HEK293 (cell line): ENCODE measurements at regions not wholly inside any gene's neighbourhood (a gene's known extent, or its start where the extent isn't known, plus 50 kb on each side); places are given as distances from the start of the nearest gene placed in this dataset.

Source experiments
- CTCF ChIA-PET: fragments of 350-600 bp; formaldehyde crosslinking; extraction: SDS; loops from one replicate; lab custom pipeline; 2021; ENCODE audit warnings: antibody characterized with exemption; lab: Yijun Ruan, JAX
- POLR2A ChIA-PET: fragments of 300-600 bp; formaldehyde crosslinking; extraction: SDS; loops from one replicate; lab custom pipeline; 2020; ENCODE audit warnings: antibody characterized with exemption, inconsistent platforms; lab: Yijun Ruan, JAX
- H3K27ac ChIP-seq: fragments of 200-500 bp; sonication (Bioruptor generic); 2 replicates; pipeline ENCODE4 v1.5.1; 2014; ENCODE audit warnings: low read depth, low read length, control low read depth, inconsistent platforms; ENCODE audit errors: extremely low read depth
- H3K36me3 ChIP-seq, 2 experiments: fragments of 200-500 bp in 1 of 2; sonication (Bioruptor generic) in 1 of 2; 1 replicate in 1 of 2; 2 replicates in 1 of 2; pipeline ENCODE4 v1.5.1; 2014 to 2017; ENCODE audit warnings: inconsistent platforms in 2 of 2, low read length in 2 of 2; ENCODE audit not compliant: control insufficient read depth in 2 of 2, insufficient read depth in 1 of 2
- H3K4me1 ChIP-seq: fragments of 200-500 bp; sonication (Bioruptor generic); 2 replicates; pipeline ENCODE4 v1.5.1; 2014; ENCODE audit warnings: mild to moderate bottlenecking, low read length, inconsistent platforms; ENCODE audit not compliant: control insufficient read depth, insufficient read depth
- H3K4me3 ChIP-seq: 2 replicates; pipeline ENCODE4 v1.5.1; 2011; ENCODE audit warnings: low read depth, mild to moderate bottlenecking, control low read depth, low read length, moderate library complexity
- H3K9me3 ChIP-seq: fragments of 200-500 bp; sonication (Bioruptor generic); 2 replicates; pipeline ENCODE4 v1.5.1; 2014; ENCODE audit warnings: low read depth, low read length, inconsistent platforms; ENCODE audit not compliant: control insufficient read depth, insufficient read depth
- FEZF1 ChIP-seq: fragments of 450-650 bp; formaldehyde crosslinking; IDR thresholded peaks from 2 replicates; pipeline ENCODE4 v1.5.1; 2016; ENCODE audit warnings: missing biosample characterization, missing genetic modification characterization
- HIC1 ChIP-seq: fragments of 450-650 bp; formaldehyde crosslinking; IDR thresholded peaks from 2 replicates; pipeline ENCODE4 v1.5.1; 2016; ENCODE audit warnings: missing biosample characterization, missing genetic modification characterization
- HOXC10 ChIP-seq: sonication (generic); formaldehyde crosslinking; IDR thresholded peaks from 2 replicates; pipeline ENCODE4 v1.8.1; 2023; ENCODE audit warnings: mild to moderate bottlenecking, missing genetic modification reagents
- KLF10 ChIP-seq: fragments of 450-650 bp; IDR thresholded peaks from 2 replicates; pipeline ENCODE4 v1.5.1; 2018; ENCODE audit warnings: missing biosample characterization, mild to moderate bottlenecking, missing genetic modification characterization
- KLF16 ChIP-seq: fragments of 450-650 bp; formaldehyde crosslinking; IDR thresholded peaks from 2 replicates; pipeline ENCODE4 v1.5.1; 2017; ENCODE audit warnings: missing biosample characterization, missing genetic modification characterization
- KLF17 ChIP-seq: fragments of 450-650 bp; formaldehyde crosslinking; IDR thresholded peaks from 2 replicates; pipeline ENCODE4 v1.5.1; 2016; ENCODE audit warnings: missing biosample characterization, missing genetic modification characterization
- ZNF10 ChIP-seq: fragments of 450-650 bp; formaldehyde crosslinking; IDR thresholded peaks from 2 replicates; pipeline ENCODE4 v1.5.1; 2017; ENCODE audit warnings: missing biosample characterization, missing genetic modification characterization
- ZNF148 ChIP-seq: fragments of 450-650 bp; formaldehyde crosslinking; IDR thresholded peaks from 2 replicates; pipeline ENCODE4 v1.5.0; 2017; ENCODE audit warnings: missing biosample characterization, missing genetic modification characterization, borderline replicate concordance
- ZNF157 ChIP-seq: fragments of 450-650 bp; formaldehyde crosslinking; IDR thresholded peaks from 2 replicates; pipeline ENCODE4 v1.5.1; 2016; ENCODE audit warnings: missing biosample characterization, missing genetic modification characterization
- ZNF2 ChIP-seq: fragments of 450-650 bp; formaldehyde crosslinking; IDR thresholded peaks from 2 replicates; pipeline ENCODE4 v1.5.1; 2016; ENCODE audit warnings: missing biosample characterization, missing genetic modification characterization
- ZNF514 ChIP-seq: fragments of 450-650 bp; formaldehyde crosslinking; IDR thresholded peaks from 2 replicates; pipeline ENCODE4 v1.5.1; 2016; ENCODE audit warnings: missing biosample characterization, missing genetic modification characterization
- ZNF521 ChIP-seq: fragments of 450-650 bp; formaldehyde crosslinking; IDR thresholded peaks from 2 replicates; pipeline ENCODE4 v1.5.1; 2017; ENCODE audit warnings: missing biosample characterization, mild to moderate bottlenecking, missing genetic modification characterization
- ZNF621 ChIP-seq: fragments of 450-650 bp; formaldehyde crosslinking; IDR thresholded peaks from 2 replicates; pipeline ENCODE4 v1.5.1; 2017; ENCODE audit warnings: missing biosample characterization, missing genetic modification characterization
- ZNF776 ChIP-seq: fragments of 450-650 bp; formaldehyde crosslinking; IDR thresholded peaks from 2 replicates; pipeline ENCODE4 v1.5.0; 2017; ENCODE audit warnings: missing biosample characterization, missing genetic modification characterization, borderline replicate concordance
- ZNF843 ChIP-seq: fragments of 450-650 bp; formaldehyde crosslinking; IDR thresholded peaks from 2 replicates; pipeline ENCODE4 v1.5.1; 2016; ENCODE audit warnings: missing biosample characterization, missing genetic modification characterization
- TF ChIP-seq, protein P1 (sequence below): fragments of 450-650 bp; formaldehyde crosslinking; IDR thresholded peaks from 2 replicates; pipeline ENCODE4 v1.5.1; 2017; ENCODE audit warnings: missing biosample characterization, missing genetic modification characterization
- TF ChIP-seq, protein P2 (sequence below): fragments of 450-650 bp; formaldehyde crosslinking; IDR thresholded peaks from 2 replicates; pipeline ENCODE4 v1.5.1; 2016; ENCODE audit warnings: missing biosample characterization, missing genetic modification characterization

- ChIA-PET POLR2A (no interaction called here), CTCF (interaction anchor here (1.0 kb wide), 1 partner anchor 9 kb away, joined by 5 read pairs; no protein-coding TSS in a partner anchor)
- Histone ChIP-seq H3K4me1 (peaks cover 3% of the 10 kb centered on the region; the same call in 1 of the 2 replicates), H3K9me3 (no peaks in the 10 kb centered on the region), H3K27ac (no peak overlapping the region), H3K36me3 (no peaks in the 10 kb centered on the region), H3K4me3 (no peak overlapping the region)
- TF ChIP-seq HIC1 (tag by site-specific recombination) (no peak), ZNF157 (tag by site-specific recombination) (no peak), ZNF843 (tag by site-specific recombination) (no peak), ZNF521 (tag by site-specific recombination) (no peak), ZNF514 (no peak), KLF17 (tag by site-specific recombination) (no peak), ZNF776 (tag by site-specific recombination) (no peak), KLF10 (tag by site-specific recombination) (no peak), HOXC10 (CRISPR knock-in tag) (no peak), ZNF2 (tag by site-specific recombination) (no peak), ZNF148 (tag by site-specific recombination) (no peak), ZNF621 (no peak), FEZF1 (tag by site-specific recombination) (no peak), ZNF10 (tag by site-specific recombination) (no peak), KLF16 (tag by site-specific recombination) (no peak)
- TF ChIP-seq, protein P1, sequence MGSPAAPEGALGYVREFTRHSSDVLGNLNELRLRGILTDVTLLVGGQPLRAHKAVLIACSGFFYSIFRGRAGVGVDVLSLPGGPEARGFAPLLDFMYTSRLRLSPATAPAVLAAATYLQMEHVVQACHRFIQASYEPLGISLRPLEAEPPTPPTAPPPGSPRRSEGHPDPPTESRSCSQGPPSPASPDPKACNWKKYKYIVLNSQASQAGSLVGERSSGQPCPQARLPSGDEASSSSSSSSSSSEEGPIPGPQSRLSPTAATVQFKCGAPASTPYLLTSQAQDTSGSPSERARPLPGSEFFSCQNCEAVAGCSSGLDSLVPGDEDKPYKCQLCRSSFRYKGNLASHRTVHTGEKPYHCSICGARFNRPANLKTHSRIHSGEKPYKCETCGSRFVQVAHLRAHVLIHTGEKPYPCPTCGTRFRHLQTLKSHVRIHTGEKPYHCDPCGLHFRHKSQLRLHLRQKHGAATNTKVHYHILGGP: no peak
- TF ChIP-seq, protein P2, sequence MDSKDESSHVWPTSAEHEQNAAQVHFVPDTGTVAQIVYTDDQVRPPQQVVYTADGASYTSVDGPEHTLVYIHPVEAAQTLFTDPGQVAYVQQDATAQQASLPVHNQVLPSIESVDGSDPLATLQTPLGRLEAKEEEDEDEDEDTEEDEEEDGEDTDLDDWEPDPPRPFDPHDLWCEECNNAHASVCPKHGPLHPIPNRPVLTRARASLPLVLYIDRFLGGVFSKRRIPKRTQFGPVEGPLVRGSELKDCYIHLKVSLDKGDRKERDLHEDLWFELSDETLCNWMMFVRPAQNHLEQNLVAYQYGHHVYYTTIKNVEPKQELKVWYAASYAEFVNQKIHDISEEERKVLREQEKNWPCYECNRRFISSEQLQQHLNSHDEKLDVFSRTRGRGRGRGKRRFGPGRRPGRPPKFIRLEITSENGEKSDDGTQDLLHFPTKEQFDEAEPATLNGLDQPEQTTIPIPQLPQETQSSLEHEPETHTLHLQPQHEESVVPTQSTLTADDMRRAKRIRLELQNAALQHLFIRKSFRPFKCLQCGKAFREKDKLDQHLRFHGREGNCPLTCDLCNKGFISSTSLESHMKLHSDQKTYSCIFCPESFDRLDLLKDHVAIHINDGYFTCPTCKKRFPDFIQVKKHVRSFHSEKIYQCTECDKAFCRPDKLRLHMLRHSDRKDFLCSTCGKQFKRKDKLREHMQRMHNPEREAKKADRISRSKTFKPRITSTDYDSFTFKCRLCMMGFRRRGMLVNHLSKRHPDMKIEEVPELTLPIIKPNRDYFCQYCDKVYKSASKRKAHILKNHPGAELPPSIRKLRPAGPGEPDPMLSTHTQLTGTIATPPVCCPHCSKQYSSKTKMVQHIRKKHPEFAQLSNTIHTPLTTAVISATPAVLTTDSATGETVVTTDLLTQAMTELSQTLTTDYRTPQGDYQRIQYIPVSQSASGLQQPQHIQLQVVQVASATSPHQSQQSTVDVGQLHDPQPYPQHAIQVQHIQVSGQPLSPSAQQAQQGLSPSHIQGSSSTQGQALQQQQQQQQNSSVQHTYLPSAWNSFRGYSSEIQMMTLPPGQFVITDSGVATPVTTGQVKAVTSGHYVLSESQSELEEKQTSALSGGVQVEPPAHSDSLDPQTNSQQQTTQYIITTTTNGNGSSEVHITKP (tag by site-specific recombination): no peak
Observed at GRCh38 chr5:135229122-135229521, 169.9 kb downstream of the MACROH2A1 start.
